Right renal pelvis (tissue), 4 donors: ENCODE measurements at regions not wholly inside any gene's neighbourhood (a gene's known extent, or its start where the extent isn't known, plus 50 kb on each side); places are given as distances from the start of the nearest gene placed in this dataset.

Experiments used
- DNase-seq, 4 donors: peaks; one replicate each; pipeline ENCODE4 v3.0.0-alpha.2; 2013; ENCODE audit warnings: low read depth in 4 of 4, low spot score in 3 of 4, missing footprints in 1 of 4

DNA sequence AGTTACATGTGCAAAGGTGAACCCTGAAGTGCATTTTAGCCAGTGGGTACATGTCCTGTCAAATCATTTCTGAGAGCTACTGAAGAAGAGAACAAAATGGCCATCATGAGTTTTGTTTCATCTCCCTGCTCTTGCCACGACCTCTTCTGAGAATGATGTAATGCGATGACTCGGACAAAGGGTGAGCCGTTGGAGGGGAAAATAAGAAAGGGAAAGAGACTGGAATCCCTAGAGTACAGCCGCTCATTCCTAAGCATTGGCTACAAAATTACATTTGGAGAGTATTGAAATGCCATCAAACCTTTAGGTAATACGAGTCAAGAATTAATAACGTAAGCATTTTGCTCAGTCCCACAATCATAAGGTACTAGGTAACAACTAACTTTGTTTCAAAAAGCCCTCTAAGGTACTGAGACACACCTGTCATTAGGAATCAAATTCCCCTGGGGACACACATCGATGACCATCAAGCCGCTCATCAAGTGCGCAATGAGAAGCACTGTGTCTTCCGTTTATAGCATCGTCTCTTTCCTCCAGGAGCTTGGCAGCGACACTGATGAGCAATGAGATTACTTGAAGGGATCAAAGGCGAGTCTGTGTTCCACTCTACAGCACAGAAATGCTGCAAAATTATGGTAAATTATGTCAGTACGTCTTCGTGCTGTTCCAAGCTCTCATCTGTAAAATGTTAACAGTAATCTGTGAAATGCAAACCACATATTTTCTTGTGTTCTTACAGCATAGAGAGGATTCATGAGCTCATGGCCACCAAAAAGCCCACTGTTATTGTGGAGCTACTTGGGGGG is 97.3 kb upstream of the PIEZO2 start:
- no peak for DNase-seq

DNA sequence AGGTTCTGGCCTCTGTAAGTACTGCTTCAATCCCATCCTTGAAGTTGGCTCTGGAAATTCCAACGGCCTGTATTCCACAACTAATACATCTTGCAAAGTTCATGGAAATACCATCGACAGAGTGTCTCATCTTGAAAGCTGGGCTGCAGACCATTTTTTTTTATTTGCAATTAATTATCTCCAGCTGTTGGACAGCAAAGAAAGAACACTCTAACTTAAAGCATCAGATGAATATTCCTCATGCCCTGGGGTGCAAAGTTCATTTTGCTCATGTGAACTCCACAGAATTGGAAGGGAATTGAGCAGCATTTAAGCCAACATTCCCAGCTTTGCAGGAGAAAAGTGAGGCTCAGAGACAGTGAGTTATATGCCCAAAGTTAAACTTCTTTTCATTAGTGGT is 96.5 kb upstream of the PIEZO2 start:
- no peak for DNase-seq

DNA sequence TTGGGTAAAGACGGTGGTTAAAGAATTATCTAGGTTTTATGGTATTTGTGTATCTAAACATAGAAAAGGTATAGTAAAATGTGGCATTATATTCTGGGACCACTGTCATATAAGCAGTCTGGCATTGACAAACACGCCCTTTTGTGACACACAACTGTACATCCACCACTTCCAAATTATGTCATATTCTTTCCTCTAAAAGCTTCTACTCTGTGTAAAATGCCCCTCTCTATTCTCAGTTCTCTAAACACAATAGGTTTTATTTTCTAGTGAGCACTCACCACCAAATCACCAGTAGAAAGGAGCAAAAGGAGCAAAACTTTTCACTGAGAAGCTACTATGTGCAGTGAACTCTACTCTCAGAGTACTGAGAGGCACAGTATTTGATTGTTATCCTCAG is 88.1 kb upstream of the PIEZO2 start:
- no peak for DNase-seq

- DNase-seq: no peak
These were observed 87.7 kb upstream of the PIEZO2 start for GRCh38 chr18:11237066-11237465.

GRCh38 chr18:11224153-11224552 is 74.8 kb upstream of the PIEZO2 start:
- no peak for DNase-seq

- no peak for DNase-seq
These were observed 70.2 kb upstream of the PIEZO2 start for GRCh38 chr18:11219571-11219970.

- no peak for DNase-seq
These were observed 65.8 kb upstream of the PIEZO2 start for GRCh38 chr18:11215216-11215615.

- no peak for DNase-seq
These were observed 54.7 kb upstream of the PIEZO2 start for GRCh38 chr18:11204020-11204419.

DNA sequence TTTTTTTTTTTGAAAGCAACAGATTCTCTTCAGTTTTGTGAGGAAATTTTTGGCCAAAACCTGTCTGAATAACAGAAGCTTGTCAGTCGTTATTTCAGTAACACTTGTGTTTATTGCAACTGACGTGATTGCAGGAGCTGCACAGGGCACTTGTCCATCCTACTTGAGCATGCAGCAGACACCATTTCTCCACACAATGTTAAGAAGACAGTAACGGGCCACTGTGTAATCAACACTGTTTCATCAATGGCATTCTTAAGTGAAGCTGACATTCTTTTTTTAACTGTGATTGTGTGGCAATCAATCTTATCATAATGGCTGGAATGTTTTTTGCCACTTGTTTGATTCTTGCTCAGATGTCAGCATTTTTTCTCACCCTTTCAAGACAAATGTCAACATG is 50.1 kb upstream of the PIEZO2 start:
- DNase-seq: no peak
